T-cell (primary cell): ENCODE measurements at regions not wholly inside any gene's neighbourhood (a gene's known extent, or its start where the extent isn't known, plus 50 kb on each side); places are given as distances from the start of the nearest gene placed in this dataset.

Experiments
- ATAC-seq, 4 experiments: fragments of 200-7000 bp in 3 of 4; fragments of 150-1000 bp in 1 of 4; cut with Tn5 transposase; replicated peaks in 1 of 4; 1 replicate in 3 of 4; 2 replicates in 1 of 4; pipeline ENCODE4 v1.10.0; 2021; ENCODE audit warnings: moderate library complexity in 3 of 4, mild to moderate bottlenecking in 2 of 4, moderate number of reproducible peaks in 1 of 4
- CTCF ChIA-PET, 2 donors: fragments of 300-600 bp; sonication (Branson Sonifier 250); formaldehyde crosslinking; loops; one replicate each; lab custom pipeline; 2022; ENCODE audit warnings: antibody characterized with exemption in 2 of 2; lab: Charles Lee
- POLR2A ChIA-PET, 2 donors: fragments of 300-600 bp; sonication (Branson Sonifier 250); formaldehyde crosslinking; loops; one replicate each; lab custom pipeline; 2022; ENCODE audit warnings: antibody characterized with exemption in 2 of 2; lab: Charles Lee
- DNase-seq, 35 experiments: peaks; one replicate each; pipeline versions ENCODE4 v3.0.0 to v3.0.0-alpha.2; 2013 to 2023
- H3K27ac ChIP-seq: one replicate; pipeline ENCODE4 v1.5.1; 2013; ENCODE audit warnings: low read length
- H3K27me3 ChIP-seq, 2 experiments: replicated peaks in 1 of 2; 1 replicate in 1 of 2; 2 replicates in 1 of 2; pipeline versions ENCODE4 v1.6.1 to v1.7.0; 2013; ENCODE audit warnings: low read length in 1 of 2, mixed read lengths in 1 of 2; ENCODE audit not compliant: control insufficient read depth in 2 of 2, insufficient read depth in 2 of 2; ENCODE audit errors: extremely low read depth in 1 of 2
- H3K36me3 ChIP-seq, 2 donors: 1 replicate in 1 of 2; 2 replicates in 1 of 2; pipeline versions ENCODE4 v1.6.1 to v1.7.0; 2013; ENCODE audit warnings: low read length in 1 of 2; ENCODE audit not compliant: control insufficient read depth in 2 of 2, insufficient read depth in 1 of 2; ENCODE audit errors: extremely low read depth in 1 of 2
- H3K4me1 ChIP-seq, 2 experiments: 1 replicate in 1 of 2; 2 replicates in 1 of 2; pipeline versions ENCODE4 v1.6.1 to v1.7.0; 2013; ENCODE audit warnings: low read length in 2 of 2, mixed read lengths in 1 of 2; ENCODE audit not compliant: insufficient read depth in 2 of 2, control insufficient read depth in 1 of 2; ENCODE audit errors: extremely low read depth in 1 of 2
- H3K4me3 ChIP-seq, 2 donors: 1 replicate in 1 of 2; 2 replicates in 1 of 2; pipeline versions ENCODE4 v1.5.1 to v1.7.0; 2013; ENCODE audit warnings: mild to moderate bottlenecking in 2 of 2, low read length in 1 of 2, moderate library complexity in 1 of 2; ENCODE audit not compliant: control insufficient read depth in 1 of 2; ENCODE audit errors: extremely low read depth in 1 of 2
- H3K9me3 ChIP-seq: 2 replicates; pipeline ENCODE4 v1.7.0; 2013
- H3K27ac Mint-ChIP-seq, 2 donors: one replicate each; pipeline ENCODE4 v1.8.0; 2020 to 2021; ENCODE audit warnings: mild to moderate bottlenecking in 2 of 2, mixed read lengths in 2 of 2
- H3K27me3 Mint-ChIP-seq, 2 donors: one replicate each; pipeline ENCODE4 v1.8.0; 2021 to 2022; ENCODE audit warnings: mixed read lengths in 2 of 2
- H3K36me3 Mint-ChIP-seq: one replicate; pipeline ENCODE4 v1.8.0; 2021; ENCODE audit warnings: mixed read lengths
- H3K4me1 Mint-ChIP-seq, 3 donors: one replicate each; pipeline ENCODE4 v1.8.0; 2020 to 2022; ENCODE audit warnings: mixed read lengths in 3 of 3, mild to moderate bottlenecking in 1 of 3
- H3K4me3 Mint-ChIP-seq, 3 donors: one replicate each; pipeline ENCODE4 v1.8.0; 2020 to 2022; ENCODE audit warnings: mild to moderate bottlenecking in 3 of 3, mixed read lengths in 3 of 3, moderate library complexity in 3 of 3
- H3K9me3 Mint-ChIP-seq, 3 donors: one replicate each; pipeline ENCODE4 v1.8.0; 2020 to 2022; ENCODE audit warnings: mixed read lengths in 3 of 3
- WGBS: methylation state at CpG from one replicate; pipeline ENCODE4 v1.1.5; 2013; ENCODE audit warnings: missing lambda C conversion rate; ENCODE audit not compliant: insufficient coverage; 5-methylcytosine and 5-hydroxymethylcytosine counted together

- no peak overlapping the region for H3K27ac Mint-ChIP-seq
- ATAC-seq (no peak), DNase-seq (no peak)
- no peaks in the 10 kb centered on the region for H3K4me1 Mint-ChIP-seq
- H3K4me1 ChIP-seq: no peaks in the 10 kb centered on the region
- no peak overlapping the region for H3K4me3 ChIP-seq
- peaks cover 5 to 15% of the 10 kb centered on the region in 2 donors for H3K27me3 Mint-ChIP-seq
- H3K4me3 Mint-ChIP-seq: no peak overlapping the region
- WGBS: 89% methylated on average over 1 of the region's 5 CpGs
- ChIA-PET CTCF (no interaction called here), POLR2A (no interaction called here)
- peaks cover 0 to 18% of the 10 kb centered on the region in 2 experiments for H3K27me3 ChIP-seq
- H3K36me3 ChIP-seq: no peaks in the 10 kb centered on the region
- no peaks in the 10 kb centered on the region for H3K9me3 ChIP-seq
- no peaks in the 10 kb centered on the region for H3K36me3 Mint-ChIP-seq
- H3K27ac ChIP-seq: no peak overlapping the region
- H3K9me3 Mint-ChIP-seq: no peaks in the 10 kb centered on the region
These were observed 65.1 kb upstream of the PTCH1 start for GRCh38 chr9:95581900-95582299.

DNA sequence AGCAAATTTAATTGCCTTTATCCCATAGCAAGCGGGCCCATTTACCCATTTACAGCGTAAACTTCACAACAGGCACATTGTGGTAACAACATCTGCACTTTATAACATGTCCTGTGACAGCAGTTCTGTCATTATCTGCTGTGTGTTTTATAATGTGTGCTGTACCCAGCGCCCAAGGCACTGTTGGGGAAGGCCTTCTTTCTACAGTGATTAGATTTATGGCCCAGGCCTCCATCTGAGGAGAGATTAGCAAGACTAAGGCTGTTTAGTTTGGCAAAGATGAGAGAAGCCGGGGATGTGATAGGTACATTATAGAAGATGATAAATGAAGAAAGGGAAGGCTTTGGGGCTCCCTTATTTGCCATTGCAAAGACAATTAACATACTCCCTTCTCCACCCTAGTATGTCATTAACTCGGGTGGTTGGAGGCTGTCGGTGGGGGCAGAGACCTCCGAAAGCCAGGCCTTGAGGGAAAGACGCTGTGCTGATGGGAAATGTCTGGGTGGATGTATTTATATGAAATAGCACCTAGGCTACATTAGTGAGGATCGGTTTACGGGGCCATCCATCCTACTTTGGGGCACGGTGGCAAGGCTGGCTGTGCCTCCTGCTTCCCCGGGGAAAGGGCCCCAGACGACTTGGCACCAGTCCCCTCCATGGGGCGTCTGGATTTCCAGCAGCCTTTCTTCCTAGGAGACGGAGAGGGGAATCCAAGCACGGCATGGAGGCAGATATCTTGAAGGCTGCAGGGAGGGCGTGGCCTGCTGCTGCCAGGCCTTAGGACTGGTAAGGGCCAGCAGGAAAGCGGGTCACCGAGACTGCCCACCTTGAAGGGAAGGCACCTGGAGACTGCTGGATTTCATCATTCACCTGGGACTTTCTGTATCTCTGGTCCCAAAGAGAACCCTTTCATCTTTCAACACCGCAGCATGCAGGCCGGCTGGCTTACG is 64.3 kb upstream of the PTCH1 start:
- ChIA-PET CTCF (no interaction called here), POLR2A (no interaction called here)
- Histone ChIP-seq H3K27me3 (peaks cover 0 to 16% of the 10 kb centered on the region in 2 experiments), H3K4me1 (no peaks in the 10 kb centered on the region), H3K36me3 (no peaks in the 10 kb centered on the region), H3K27ac (no peak overlapping the region), H3K4me3 (no peak overlapping the region), H3K9me3 (no peaks in the 10 kb centered on the region)
- no peaks in the 10 kb centered on the region for H3K9me3 Mint-ChIP-seq
- no peaks in the 10 kb centered on the region for H3K4me1 Mint-ChIP-seq
- H3K27me3 Mint-ChIP-seq: peaks cover 9 to 13% of the 10 kb centered on the region in 2 donors
- ATAC-seq (no peak), DNase-seq (no peak)
- no peak overlapping the region for H3K27ac Mint-ChIP-seq
- WGBS: 91% methylated on average over 16 of the region's 22 CpGs
- no peaks in the 10 kb centered on the region for H3K36me3 Mint-ChIP-seq
- H3K4me3 Mint-ChIP-seq: no peak overlapping the region

DNA sequence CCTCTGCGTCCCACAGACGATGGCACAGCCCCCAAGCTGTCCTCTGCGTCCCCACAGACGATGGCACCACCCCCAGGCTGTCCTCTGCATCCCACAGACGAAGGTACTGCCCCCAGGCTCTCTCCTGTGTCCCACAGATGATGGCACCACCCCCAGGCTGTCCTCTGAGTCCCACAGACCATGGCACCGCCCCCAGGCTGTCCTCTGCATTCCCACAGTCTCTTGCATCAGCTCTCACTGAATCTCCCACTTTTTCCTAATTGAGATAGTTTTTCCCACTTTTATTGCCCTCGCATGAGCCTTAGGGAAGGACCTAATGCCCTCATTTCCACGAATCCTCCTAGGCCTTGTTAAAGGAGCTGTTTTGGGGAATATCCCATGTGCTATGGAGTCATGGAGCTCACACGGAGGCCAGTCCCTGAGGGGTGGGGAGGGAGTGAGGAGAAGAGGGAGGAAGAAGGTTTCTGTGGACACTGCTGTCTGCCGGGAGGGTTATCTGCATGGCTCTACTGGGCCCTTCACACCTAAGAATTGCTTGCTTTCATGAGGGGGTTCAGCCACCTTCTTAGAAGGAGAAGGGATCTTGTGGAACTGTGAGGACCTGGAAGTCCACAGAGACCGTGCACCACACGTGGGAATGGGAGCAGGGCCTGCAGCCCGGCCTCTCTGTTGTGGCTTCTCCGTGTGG is 58.2 kb upstream of the PTCH1 start:
- no peak overlapping the region for H3K4me3 Mint-ChIP-seq
- H3K36me3 Mint-ChIP-seq: no peaks in the 10 kb centered on the region
- Histone ChIP-seq H3K9me3 (no peaks in the 10 kb centered on the region), H3K4me3 (no peak overlapping the region), H3K36me3 (no peaks in the 10 kb centered on the region), H3K27me3 (peaks cover 0 to 46% of the 10 kb centered on the region in 2 experiments), H3K4me1 (peaks cover 0 to 10% of the 10 kb centered on the region in 2 experiments), H3K27ac (no peak overlapping the region)
- no peak overlapping the region for H3K27ac Mint-ChIP-seq
- H3K9me3 Mint-ChIP-seq: no peaks in the 10 kb centered on the region
- ChIA-PET POLR2A (no interaction called here), CTCF (no interaction called here)
- no peak for DNase-seq
- peaks cover 33 to 35% of the 10 kb centered on the region in 2 donors for H3K27me3 Mint-ChIP-seq
- 49% methylated on average over 10 of the region's 14 CpGs for WGBS
- ATAC-seq: no peak
- peaks cover 9 to 11% (median 9%) of the 10 kb centered on the region in 3 donors for H3K4me1 Mint-ChIP-seq

- H3K27me3 ChIP-seq: peaks cover 0 to 50% of the 10 kb centered on the region in 2 experiments
- no peak overlapping the region for H3K4me3 Mint-ChIP-seq
- no peaks in the 10 kb centered on the region for H3K9me3 Mint-ChIP-seq
- ChIA-PET CTCF (interaction anchor here in 1 of 2 donors (0.6 kb wide), 1 partner anchor 741 kb away, joined by 14 read pairs; no protein-coding TSS in a partner anchor), POLR2A (no interaction called here)
- peaks cover 12 to 13% (median 13%) of the 10 kb centered on the region in 3 donors for H3K4me1 Mint-ChIP-seq
- H3K36me3 ChIP-seq: no peaks in the 10 kb centered on the region
- H3K27ac Mint-ChIP-seq: no peak overlapping the region
- H3K27me3 Mint-ChIP-seq: peaks cover 35 to 36% of the 10 kb centered on the region in 2 donors
- WGBS: 69% methylated on average over 15 of the region's 16 CpGs
- ATAC-seq (no peak), DNase-seq (peak in 23 of 35 experiments; percentile 3 to 46 (median 16))
- H3K4me1 ChIP-seq: peaks cover 0 to 11% of the 10 kb centered on the region in 2 experiments
- H3K9me3 ChIP-seq: no peaks in the 10 kb centered on the region
- no peak overlapping the region for H3K27ac ChIP-seq
- H3K36me3 Mint-ChIP-seq: no peaks in the 10 kb centered on the region
- H3K4me3 ChIP-seq: no peak overlapping the region
These were observed 57.4 kb upstream of the PTCH1 start for GRCh38 chr9:95574176-95574575.

GRCh38 chr9:95573463-95573862 is 56.7 kb upstream of the PTCH1 start:
- H3K4me1 ChIP-seq: peaks cover 0 to 11% of the 10 kb centered on the region in 2 experiments
- peaks cover 0 to 57% of the 10 kb centered on the region in 2 experiments for H3K27me3 ChIP-seq
- no peaks in the 10 kb centered on the region for H3K9me3 ChIP-seq
- no peak overlapping the region for H3K27ac Mint-ChIP-seq
- ChIA-PET POLR2A (no interaction called here), CTCF (interaction anchor here in 1 of 2 donors (0.6 kb wide), 1 partner anchor 742 kb away, joined by 14 read pairs; no protein-coding TSS in a partner anchor)
- ATAC-seq (no peak), DNase-seq (no peak)
- 71% methylated on average over 4 of the region's 8 CpGs for WGBS
- peaks cover 35 to 36% of the 10 kb centered on the region in 2 donors for H3K27me3 Mint-ChIP-seq
- no peaks in the 10 kb centered on the region for H3K36me3 Mint-ChIP-seq
- no peak overlapping the region for H3K4me3 Mint-ChIP-seq
- H3K9me3 Mint-ChIP-seq: no peaks in the 10 kb centered on the region
- H3K4me3 ChIP-seq: no peak overlapping the region
- peaks cover 12 to 13% (median 13%) of the 10 kb centered on the region in 3 donors for H3K4me1 Mint-ChIP-seq
- H3K36me3 ChIP-seq: no peaks in the 10 kb centered on the region
- H3K27ac ChIP-seq: no peak overlapping the region

DNA sequence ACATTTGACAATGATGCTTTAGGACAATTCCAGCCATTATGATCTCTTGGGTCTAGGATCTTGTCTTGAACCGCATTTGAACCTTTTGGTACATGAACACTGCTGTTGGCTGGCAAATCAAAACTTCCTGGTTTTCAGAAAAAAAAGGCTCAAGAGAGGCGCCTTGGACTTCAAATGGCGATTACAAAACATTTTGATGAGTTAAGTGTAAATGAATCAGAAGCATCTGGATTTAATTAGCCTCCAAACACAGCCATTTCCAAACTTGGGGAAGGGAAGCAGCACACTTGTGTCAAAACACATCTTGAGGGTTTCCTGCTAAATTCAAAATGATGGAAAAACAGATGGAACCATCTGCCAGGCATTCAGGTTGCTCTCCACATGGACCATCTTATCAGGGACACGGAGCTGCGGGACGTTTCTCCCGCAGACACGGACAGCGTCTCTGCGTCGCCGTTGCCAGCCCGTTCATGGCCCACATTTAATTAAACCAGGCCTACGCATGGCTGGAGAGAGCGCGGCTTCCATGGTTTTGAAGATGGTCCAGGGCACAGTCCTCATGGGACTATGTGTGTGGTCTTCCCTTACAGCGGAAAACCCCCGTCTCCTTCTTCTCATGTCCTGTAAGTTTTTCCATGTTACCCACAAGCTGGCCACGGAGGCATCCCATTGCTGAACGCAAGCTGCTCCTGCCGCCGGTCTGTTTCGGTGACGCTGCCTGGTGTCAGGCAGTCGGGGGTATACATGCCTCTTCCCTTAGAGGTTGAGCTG is 55.8 kb upstream of the PTCH1 start:
- H3K36me3 ChIP-seq: no peaks in the 10 kb centered on the region
- Mint-ChIP-seq H3K9me3 (no peaks in the 10 kb centered on the region), H3K36me3 (no peaks in the 10 kb centered on the region), H3K4me1 (peaks cover 12 to 13% (median 13%) of the 10 kb centered on the region in 3 donors), H3K4me3 (no peak overlapping the region), H3K27me3 (peaks cover 31 to 36% of the 10 kb centered on the region in 2 donors), H3K27ac (no peak overlapping the region)
- no peak overlapping the region for H3K27ac ChIP-seq
- POLR2A ChIA-PET: no interaction called here
- WGBS: 93% methylated on average over 23 of the region's 25 CpGs
- ATAC-seq: no peak
- H3K27me3 ChIP-seq: peaks cover 0 to 58% of the 10 kb centered on the region in 2 experiments
- CTCF ChIA-PET: no interaction called here
- H3K4me1 ChIP-seq: peaks cover 0 to 11% of the 10 kb centered on the region in 2 experiments
- H3K4me3 ChIP-seq: no peak overlapping the region
- no peak for DNase-seq
- no peaks in the 10 kb centered on the region for H3K9me3 ChIP-seq
